Caco-2 (cell line): ENCODE measurements at regions not wholly inside any gene's neighbourhood (a gene's known extent, or its start where the extent isn't known, plus 50 kb on each side); places are given as distances from the start of the nearest gene placed in this dataset.

ENCODE experiments used
- BruUV-seq: library from RNA; stranded (reverse); fragments of 400-500 nt; replicated peaks from 2 replicates; lab custom pipeline; 2021; lab: Mats Ljungman, UMichigan
- CTCF ChIA-PET: fragments of 300-600 bp; sonication (Branson Sonifier 250); formaldehyde crosslinking; loops from one replicate; lab custom pipeline; 2022; ENCODE audit warnings: antibody characterized with exemption; lab: Charles Lee
- POLR2A ChIA-PET: fragments of 300-600 bp; sonication (Branson Sonifier 250); formaldehyde crosslinking; loops from one replicate; lab custom pipeline; 2022; ENCODE audit warnings: antibody characterized with exemption; lab: Charles Lee
- DNase-seq, 2 experiments: peaks; one replicate each; pipeline versions ENCODE4 v3.0.0 to v3.0.0-alpha.2; 2020 to 2022
- H3K27me3 ChIP-seq: replicated peaks from 2 replicates; pipeline ENCODE4 v1.6.0; 2011; ENCODE audit warnings: low read length; ENCODE audit not compliant: control insufficient read depth, insufficient read depth
- H3K36me3 ChIP-seq: 2 replicates; pipeline ENCODE4 v1.5.1; 2011; ENCODE audit warnings: low read length; ENCODE audit not compliant: control insufficient read depth, insufficient read depth
- H3K4me1 ChIP-seq: fragments of 250-450 bp; sonication (Bioruptor Pico); 2 replicates; pipeline ENCODE4 v1.5.1; 2020; ENCODE audit warnings: mild to moderate bottlenecking
- H3K4me3 ChIP-seq: 2 replicates; pipeline ENCODE4 v1.5.1; 2011; ENCODE audit warnings: low read depth, mild to moderate bottlenecking, control low read depth, low read length
- H3K9me3 ChIP-seq: fragments of 250-450 bp; sonication (Bioruptor Pico); 2 replicates; pipeline ENCODE4 v1.5.1; 2020; ENCODE audit warnings: mild to moderate bottlenecking, moderate library complexity
- H3K27ac Mint-ChIP-seq: one replicate; pipeline ENCODE4 v1.8.0; 2022; ENCODE audit warnings: mixed read lengths; ENCODE audit not compliant: unreplicated experiment
- H3K27me3 Mint-ChIP-seq: one replicate; pipeline ENCODE4 v1.8.0; 2022; ENCODE audit warnings: mixed read lengths; ENCODE audit not compliant: insufficient read depth, unreplicated experiment
- H3K36me3 Mint-ChIP-seq: one replicate; pipeline ENCODE4 v1.8.0; 2022; ENCODE audit warnings: mild to moderate bottlenecking, mixed read lengths; ENCODE audit not compliant: insufficient read depth, unreplicated experiment
- H3K4me1 Mint-ChIP-seq: one replicate; pipeline ENCODE4 v1.8.0; 2022; ENCODE audit warnings: low read depth, mixed read lengths; ENCODE audit not compliant: unreplicated experiment
- H3K4me3 Mint-ChIP-seq: one replicate; pipeline ENCODE4 v1.8.0; 2022; ENCODE audit warnings: mild to moderate bottlenecking, moderate library complexity, mixed read lengths; ENCODE audit not compliant: unreplicated experiment
- H3K9me3 Mint-ChIP-seq: one replicate; pipeline ENCODE4 v1.8.0; 2022; ENCODE audit warnings: mixed read lengths; ENCODE audit not compliant: unreplicated experiment
- intact Hi-C: fragments of 100-400 bp; cut with micrococcal nuclease; formaldehyde crosslinking; loops from one replicate; pipeline ENCODE4 v1.10.0; 2022; ENCODE audit not compliant: unreplicated experiment
- TF ChIP-seq, protein P1 (sequence below), 2 experiments: fragments of 200-600 bp in 1 of 2; IDR thresholded peaks; 1 replicate in 1 of 2; 2 replicates in 1 of 2; pipeline versions ENCODE4 v1.5.1 to v1.8.0; 2011 to 2022; ENCODE audit warnings: antibody characterized with exemption in 1 of 2, control low read depth in 1 of 2, inconsistent platforms in 1 of 2, low read depth in 1 of 2, low read length in 1 of 2, mild to moderate bottlenecking in 1 of 2, moderate library complexity in 1 of 2; ENCODE audit not compliant: insufficient read depth in 1 of 2, severe bottlenecking in 1 of 2, unreplicated experiment in 1 of 2

DNA sequence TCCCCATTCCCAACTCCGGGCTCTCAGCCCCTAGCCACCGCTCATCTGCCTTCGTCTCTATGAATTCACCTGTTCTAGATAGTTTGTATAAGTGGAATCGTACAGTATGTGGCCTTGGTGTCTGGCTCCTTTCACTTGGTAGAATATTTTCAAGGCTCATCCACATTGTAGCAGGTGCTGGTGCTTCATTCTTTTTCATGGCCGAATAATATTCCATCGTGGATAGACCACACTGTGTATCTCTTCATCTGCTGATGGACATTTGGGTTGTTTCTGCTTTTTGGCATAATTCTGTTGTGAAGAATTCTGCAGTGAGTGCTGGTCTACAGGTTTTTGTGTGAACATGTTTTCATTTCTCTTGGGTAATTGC is 324.2 kb downstream of the SEC14L1 start:
- TF ChIP-seq, protein P1, sequence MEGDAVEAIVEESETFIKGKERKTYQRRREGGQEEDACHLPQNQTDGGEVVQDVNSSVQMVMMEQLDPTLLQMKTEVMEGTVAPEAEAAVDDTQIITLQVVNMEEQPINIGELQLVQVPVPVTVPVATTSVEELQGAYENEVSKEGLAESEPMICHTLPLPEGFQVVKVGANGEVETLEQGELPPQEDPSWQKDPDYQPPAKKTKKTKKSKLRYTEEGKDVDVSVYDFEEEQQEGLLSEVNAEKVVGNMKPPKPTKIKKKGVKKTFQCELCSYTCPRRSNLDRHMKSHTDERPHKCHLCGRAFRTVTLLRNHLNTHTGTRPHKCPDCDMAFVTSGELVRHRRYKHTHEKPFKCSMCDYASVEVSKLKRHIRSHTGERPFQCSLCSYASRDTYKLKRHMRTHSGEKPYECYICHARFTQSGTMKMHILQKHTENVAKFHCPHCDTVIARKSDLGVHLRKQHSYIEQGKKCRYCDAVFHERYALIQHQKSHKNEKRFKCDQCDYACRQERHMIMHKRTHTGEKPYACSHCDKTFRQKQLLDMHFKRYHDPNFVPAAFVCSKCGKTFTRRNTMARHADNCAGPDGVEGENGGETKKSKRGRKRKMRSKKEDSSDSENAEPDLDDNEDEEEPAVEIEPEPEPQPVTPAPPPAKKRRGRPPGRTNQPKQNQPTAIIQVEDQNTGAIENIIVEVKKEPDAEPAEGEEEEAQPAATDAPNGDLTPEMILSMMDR (IDR thresholded peaks at IDR 0.05; ENCODE audit: insufficient read depth in 1 of 2, low read depth in 1 of 2, low read length in 1 of 2, severe bottlenecking in 1 of 2, unreplicated experiment in 1 of 2): no peak
- BruUV-seq: no TSS peak
- no peak for DNase-seq
- intact Hi-C loops: no loop called here
- peaks cover 32% of the 10 kb centered on the region for H3K4me1 Mint-ChIP-seq
- H3K9me3 Mint-ChIP-seq: peaks cover 1% of the 10 kb centered on the region
- no peaks in the 10 kb centered on the region for H3K27me3 Mint-ChIP-seq
- ChIA-PET POLR2A (no interaction called here), CTCF (interaction anchor here (0.8 kb wide), 1 partner anchor 82 kb away, joined by 4 read pairs; no protein-coding TSS in a partner anchor)
- H3K27me3 ChIP-seq: no peaks in the 10 kb centered on the region
- H3K4me3 Mint-ChIP-seq: no peak overlapping the region
- peaks cover 65% of the 10 kb centered on the region for H3K36me3 Mint-ChIP-seq
- H3K9me3 ChIP-seq: no peaks in the 10 kb centered on the region
- H3K4me1 ChIP-seq: peaks cover 23% of the 10 kb centered on the region
- H3K36me3 ChIP-seq: no peaks in the 10 kb centered on the region; the same call in 1 of the 2 replicates
- H3K27ac Mint-ChIP-seq: peak overlapping the region; percentile 51
- H3K4me3 ChIP-seq: no peak overlapping the region

DNA sequence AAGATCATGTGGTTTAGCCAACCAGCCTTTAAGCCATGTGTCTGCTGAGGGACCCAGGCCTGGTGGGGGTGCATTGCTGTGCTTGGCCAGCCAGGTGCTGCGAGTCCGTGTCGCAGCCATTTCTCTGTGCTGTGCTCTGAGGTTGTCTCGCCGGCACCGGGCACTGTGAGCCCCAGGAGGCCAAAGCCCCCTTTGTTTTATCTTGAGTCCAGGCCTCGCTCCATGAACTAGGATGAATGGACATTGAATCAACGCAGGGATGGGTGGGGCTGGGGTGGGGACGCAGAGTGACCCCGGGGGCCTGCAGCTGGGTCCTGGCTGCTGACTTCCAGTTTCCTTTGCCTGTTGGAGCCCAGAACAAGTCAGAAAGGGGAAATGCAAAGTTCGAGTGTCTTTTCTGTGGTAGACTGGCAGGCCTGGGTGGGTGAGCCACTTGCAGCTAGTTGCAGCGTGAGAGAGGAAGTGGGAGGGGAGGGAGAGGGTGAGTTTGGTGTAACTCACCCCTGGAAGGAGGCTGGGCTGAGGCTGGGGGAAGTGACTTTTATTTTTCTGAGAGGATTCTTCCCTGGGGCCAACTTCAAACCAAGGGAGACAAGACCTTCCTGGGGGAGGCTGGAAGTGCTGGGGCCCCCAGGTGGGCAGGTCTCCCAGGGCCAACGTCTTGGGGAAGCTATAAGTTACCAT is 324.7 kb downstream of the SEC14L1 start:
- Mint-ChIP-seq H3K4me1 (peaks cover 33% of the 10 kb centered on the region), H3K27ac (peak overlapping the region; percentile 51), H3K4me3 (no peak overlapping the region), H3K27me3 (no peaks in the 10 kb centered on the region), H3K36me3 (peaks cover 66% of the 10 kb centered on the region), H3K9me3 (peaks cover 7% of the 10 kb centered on the region)
- intact Hi-C loops: no loop called here
- no peak for DNase-seq
- Histone ChIP-seq H3K9me3 (no peaks in the 10 kb centered on the region), H3K4me1 (peaks cover 23% of the 10 kb centered on the region), H3K4me3 (no peak overlapping the region), H3K27me3 (no peaks in the 10 kb centered on the region), H3K36me3 (no peaks in the 10 kb centered on the region; the same call in 1 of the 2 replicates)
- CTCF ChIA-PET: interaction anchor here (0.6 to 0.8 kb wide), 2 partner anchors 12 to 83 kb away, joined by 4 read pairs; no protein-coding TSS in a partner anchor
- TF ChIP-seq, protein P1 (IDR thresholded peaks at IDR 0.05; ENCODE audit: insufficient read depth in 1 of 2, low read depth in 1 of 2, low read length in 1 of 2, severe bottlenecking in 1 of 2, unreplicated experiment in 1 of 2): no peak
- POLR2A ChIA-PET: no interaction called here
- BruUV-seq: no TSS peak

DNA sequence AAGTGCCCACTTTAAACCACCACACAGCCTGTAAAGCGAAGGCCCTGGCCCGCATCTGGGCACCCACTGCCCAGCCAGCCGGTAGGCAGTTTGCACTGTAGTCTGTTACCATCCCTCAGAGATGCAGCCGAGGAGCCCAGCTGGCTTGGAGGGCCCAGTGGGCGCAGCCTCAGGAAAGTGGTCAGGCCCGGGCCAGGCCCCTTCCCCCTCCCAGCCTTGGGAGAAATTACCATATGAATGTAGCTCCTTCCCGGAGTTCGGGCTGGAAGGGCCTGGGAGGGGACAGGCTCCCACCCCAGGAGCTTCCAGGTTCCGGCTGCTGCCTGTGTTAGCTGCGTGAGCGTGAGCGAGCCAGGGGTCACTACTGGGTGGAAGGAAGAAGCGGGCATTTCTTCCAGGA is 325.4 kb downstream of the SEC14L1 start:
- Mint-ChIP-seq H3K4me3 (no peak overlapping the region), H3K27me3 (no peaks in the 10 kb centered on the region), H3K36me3 (peaks cover 73% of the 10 kb centered on the region), H3K9me3 (peaks cover 11% of the 10 kb centered on the region), H3K27ac (peak overlapping the region; percentile 51), H3K4me1 (peaks cover 38% of the 10 kb centered on the region)
- DNase-seq: no peak
- Histone ChIP-seq H3K4me1 (peaks cover 24% of the 10 kb centered on the region), H3K27me3 (no peaks in the 10 kb centered on the region), H3K9me3 (no peaks in the 10 kb centered on the region), H3K4me3 (no peak overlapping the region), H3K36me3 (no peaks in the 10 kb centered on the region; the same call in 1 of the 2 replicates)
- CTCF ChIA-PET: interaction anchor here (0.6 kb wide), 1 partner anchor 11 kb away, joined by 4 read pairs; no protein-coding TSS in a partner anchor
- POLR2A ChIA-PET: no interaction called here
- no TSS peak for BruUV-seq
- TF ChIP-seq, protein P1 (IDR thresholded peaks at IDR 0.05; ENCODE audit: insufficient read depth in 1 of 2, low read depth in 1 of 2, low read length in 1 of 2, severe bottlenecking in 1 of 2, unreplicated experiment in 1 of 2): no peak
- intact Hi-C loops: no loop called here
